Endothelial cell of hepatic sinusoid (primary cell): ENCODE measurements at regions not wholly inside any gene's neighbourhood (a gene's known extent, or its start where the extent isn't known, plus 50 kb on each side); places are given as distances from the start of the nearest gene placed in this dataset.
"Not testable (repeated sequence)": the region's sequence is repeated elsewhere in the genome, so short reads cannot be mapped to it uniquely, and the experiment has no call there.

ENCODE experiments used
- in situ Hi-C: cut with HindIII; loops from 2 replicates; pipeline ENCODE4 v1.10.0; 2017; ENCODE audit warnings: low sequenced_read_pairs

DNA sequence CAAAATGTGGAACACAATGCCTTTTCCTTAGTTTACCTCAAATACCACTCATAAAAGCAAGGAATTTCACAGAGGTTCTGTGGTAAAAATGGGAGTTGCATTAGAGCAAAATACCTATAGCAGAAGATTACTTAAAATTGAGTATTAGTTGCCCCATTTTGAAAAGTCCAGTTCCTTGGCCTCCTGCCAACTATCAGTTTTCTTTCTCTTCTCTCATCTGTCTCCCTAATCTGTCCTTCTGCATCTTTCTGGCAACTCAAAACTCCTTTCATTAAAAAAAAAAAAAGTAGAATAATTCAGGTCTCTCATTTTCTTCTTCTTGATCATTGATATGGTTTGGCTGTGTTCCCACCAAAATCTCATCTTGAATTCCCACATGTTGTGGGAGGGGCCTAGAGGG lies 127.3 kb downstream of the ATP23 start:
- in situ Hi-C loops: no loop called here

DNA sequence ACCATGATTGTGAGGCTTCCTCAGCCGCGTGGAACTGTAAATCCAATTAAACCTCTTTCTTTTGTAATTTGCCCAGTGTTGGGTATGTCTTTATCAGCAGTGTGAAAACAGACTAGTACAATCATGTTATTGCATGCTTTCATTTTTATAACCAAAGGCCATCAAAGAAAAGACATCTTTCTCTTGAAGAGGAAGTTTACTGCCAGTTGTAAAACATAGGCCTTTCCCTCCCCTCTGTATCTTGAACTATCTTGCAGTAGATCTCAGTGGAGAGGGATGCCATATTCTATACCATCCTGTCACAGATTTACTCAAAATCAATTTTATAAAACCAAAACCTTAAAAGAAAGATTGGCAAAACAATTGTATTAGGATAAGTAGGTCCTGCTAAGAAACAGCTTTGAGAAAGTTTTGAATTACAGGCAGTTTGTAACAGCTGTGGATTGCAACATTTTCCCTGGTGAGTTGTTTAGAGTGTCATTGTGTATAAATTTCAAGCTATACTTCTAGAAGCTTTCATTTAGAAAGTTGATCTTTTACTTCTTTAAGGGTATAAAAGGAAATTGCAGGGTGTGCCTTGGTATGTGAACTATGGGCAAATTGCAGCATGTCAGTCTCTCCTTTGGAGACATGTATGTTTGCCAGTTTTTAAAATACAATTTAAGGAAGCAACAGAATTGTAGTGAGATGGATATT lies 128.0 kb downstream of the ATP23 start:
- in situ Hi-C loops: no loop called here

DNA sequence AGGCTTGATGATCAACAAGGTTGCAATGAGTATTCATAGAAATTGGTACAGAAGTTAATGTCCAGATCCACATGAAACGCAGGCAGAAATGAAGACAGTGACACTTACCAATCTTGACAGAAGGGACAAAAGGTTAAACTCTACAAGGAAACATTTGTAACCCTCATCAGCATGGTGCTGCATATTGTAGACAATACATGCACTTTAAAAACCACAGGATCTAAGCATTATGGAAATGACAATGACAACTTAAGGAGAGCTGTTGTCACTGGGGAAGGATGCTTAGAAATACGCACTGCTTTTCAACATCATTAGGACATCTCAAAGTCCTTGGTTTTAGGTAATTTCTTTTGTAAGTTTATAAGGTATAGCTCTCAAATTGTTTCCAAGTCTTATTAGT lies 130.6 kb downstream of the ATP23 start:
- in situ Hi-C loops: no loop called here

DNA sequence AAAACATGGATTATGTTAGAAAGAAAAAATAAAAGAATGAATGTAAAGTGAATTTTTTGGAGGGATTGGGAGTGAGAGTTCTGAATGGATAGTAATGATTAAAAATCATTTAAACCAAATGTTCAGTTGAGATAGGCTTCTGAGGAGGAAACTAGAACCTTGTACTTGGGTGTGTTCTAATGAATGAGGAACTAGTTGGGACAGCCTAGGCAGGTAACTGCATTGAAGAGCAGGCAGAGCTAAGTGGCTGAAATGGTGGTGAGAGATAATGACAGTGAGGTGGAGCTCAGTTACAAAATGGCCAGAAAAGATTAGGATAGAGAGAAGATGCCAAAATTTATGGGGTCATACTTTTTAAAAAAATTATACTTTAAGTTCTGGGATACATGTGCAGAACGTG lies 132.9 kb downstream of the ATP23 start:
- in situ Hi-C loops: no loop called here

DNA sequence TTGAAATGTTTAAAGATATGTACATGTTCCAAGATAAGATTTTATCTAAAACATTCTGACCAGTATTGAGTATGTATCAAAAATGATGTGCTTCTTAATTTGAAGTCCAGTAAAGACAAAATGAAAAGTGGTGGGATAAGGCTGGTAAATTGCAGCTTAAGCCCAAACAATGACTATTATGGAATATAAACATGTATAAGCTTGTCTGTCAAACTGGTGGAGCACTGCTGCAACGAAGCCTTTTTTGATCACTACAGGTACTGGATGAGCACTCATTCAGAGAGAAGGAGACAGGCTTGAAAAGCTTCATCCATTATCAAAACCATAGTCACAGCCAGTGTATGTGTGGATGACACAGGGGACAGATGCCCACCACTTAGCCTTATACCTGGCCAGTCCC lies 138.4 kb downstream of the ATP23 start:
- in situ Hi-C loops: no loop called here

DNA sequence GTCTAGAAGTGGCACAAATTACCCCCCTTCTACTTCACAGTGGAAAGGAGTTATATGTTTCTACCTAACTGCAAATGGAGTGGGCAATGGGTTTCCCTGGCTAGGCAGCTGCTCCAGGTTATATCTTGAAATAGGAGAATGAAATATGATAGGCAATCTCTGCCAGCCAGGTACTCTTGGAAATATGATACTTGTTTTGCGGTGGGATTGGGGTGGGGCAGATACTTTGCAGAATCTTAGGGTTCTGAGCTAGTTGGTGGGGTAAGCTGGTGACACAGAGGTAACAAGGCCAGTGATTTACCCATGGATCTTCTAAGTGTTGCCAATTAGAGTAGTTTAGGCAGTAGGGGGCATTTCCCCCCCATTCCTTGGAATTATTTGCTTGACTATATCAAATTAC lies 140.1 kb downstream of the ATP23 start:
- in situ Hi-C loops: no loop called here

DNA sequence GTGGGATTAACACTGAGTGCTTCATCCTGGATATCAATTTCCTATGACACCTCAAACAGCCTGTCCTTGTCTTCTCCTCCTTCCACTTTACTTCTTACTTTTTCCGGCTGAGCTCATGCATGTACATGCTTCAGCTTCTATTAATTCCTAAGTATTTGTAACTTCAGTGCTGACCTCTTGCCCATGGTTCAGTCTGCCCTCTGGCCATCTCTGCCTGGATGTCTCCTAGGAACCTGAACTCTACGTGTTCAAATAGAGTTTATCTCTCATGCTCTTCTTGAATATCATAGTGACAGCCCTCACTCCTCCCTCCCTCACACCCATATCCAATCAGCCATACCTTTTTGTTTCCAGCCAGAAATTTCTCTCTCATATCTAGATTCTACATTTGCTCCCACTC lies 141.6 kb downstream of the ATP23 start:
- in situ Hi-C loops: no loop called here

DNA sequence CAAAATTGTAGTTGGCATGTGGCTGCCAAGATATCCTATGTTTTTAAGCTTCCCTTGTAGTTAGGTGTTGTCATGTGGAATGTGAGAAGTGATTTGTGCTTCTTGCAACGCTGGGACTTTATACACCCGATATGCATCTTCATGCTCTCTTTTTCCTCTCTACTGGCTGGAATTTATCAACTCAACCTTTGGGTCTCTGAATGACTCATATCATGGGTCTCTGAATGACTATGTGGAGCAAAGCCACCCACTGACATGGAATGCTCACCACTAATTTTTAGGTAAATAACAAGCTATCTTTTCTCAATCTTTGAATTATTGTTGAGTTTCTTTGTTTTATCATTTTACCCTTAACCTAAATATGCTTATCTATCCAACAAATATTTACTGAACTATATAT lies 144.6 kb downstream of the ATP23 start:
- in situ Hi-C loops: no loop called here

DNA sequence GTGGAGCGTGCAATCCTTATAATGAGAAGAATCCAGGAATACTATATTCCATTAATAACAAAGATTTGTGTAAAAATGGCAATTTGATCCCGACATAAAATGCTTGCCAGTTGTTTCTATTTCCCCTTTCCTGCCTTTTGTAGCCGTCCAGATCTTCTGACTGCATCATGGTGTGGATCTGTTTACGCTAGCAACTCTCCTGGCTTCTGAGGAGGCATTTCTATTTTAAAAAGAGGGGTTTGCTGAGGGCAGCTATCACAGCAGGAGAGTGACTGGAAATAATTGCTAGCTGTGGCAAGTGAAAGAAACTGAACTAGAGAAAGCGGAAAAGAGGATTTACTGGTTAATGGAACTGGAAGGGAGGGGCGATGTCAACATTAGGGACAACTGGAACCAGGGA lies 145.6 kb downstream of the ATP23 start:
- in situ Hi-C loops: no loop called here

DNA sequence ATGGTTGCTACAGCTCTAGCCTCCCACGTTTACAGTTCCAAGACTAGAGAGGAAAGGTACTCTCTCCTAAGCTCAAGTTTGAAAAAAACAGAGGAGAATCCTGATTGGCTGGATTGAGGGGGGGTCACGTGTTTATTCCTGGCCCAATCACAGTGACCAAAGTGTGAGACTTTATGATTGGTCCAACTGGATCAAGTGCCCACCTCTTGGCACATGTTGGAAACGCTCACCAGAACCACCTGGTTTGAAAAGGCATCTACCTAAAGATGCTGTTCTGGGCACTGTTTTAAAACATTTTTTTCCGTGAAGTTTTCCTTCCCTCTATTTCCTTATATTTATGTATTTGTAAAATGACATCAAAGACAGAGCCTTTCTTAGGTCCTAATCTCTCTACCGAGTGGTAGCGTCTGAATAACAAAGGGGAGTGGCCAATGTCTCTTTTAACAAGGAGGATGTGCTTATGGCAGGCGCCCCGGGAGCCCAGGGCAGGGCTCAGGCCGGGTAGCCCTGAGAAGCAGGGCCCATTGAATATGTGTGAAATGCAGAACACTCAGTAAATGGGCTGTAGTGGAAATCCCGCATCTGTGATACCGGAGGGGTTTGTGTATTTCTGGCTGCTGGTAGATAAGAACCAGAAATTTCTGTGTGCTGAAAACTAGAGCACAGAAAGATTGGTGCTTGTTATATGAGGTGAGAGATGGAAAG lies 146.2 kb downstream of the ATP23 start:
- in situ Hi-C loops: no loop called here

DNA sequence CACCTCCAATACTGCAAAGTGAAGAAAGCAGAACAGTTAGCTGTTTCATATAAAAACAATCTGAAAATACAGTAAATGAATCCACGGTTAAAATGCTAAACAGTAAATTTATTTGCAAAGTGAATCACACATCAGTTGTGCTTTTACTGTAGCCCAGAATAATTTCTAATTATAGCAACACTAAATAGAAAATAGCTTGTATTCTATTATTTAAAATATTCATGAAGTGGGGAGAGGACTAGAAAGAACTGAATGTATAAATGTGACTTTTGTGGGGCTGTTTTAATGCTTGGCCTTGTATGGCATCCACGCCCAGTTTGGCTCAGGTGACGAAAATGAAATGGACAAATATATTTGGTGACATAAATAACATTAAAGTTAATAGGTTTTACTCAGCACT lies 148.2 kb downstream of the ATP23 start:
- in situ Hi-C loops: no loop called here

DNA sequence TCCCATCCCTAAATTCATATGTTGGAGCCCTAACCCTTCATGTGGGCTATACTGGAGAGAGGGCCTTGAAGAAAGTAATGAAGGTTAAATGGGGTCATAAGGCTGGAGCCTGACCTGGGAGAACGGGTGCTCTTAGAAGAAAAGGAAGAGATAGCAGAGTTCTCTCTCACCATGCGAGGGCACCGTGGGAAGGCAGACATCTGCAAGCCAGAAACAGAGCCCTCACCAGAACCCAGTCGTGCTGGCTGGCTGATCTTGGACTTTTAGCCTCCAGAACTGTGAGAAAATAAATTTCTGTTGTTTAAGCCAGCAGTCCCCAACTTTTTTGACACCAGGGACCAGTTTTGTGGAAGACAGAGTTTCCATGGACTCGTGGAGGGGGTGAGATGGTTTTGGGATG lies 149.3 kb downstream of the ATP23 start:
- in situ Hi-C loops: no loop called here

DNA sequence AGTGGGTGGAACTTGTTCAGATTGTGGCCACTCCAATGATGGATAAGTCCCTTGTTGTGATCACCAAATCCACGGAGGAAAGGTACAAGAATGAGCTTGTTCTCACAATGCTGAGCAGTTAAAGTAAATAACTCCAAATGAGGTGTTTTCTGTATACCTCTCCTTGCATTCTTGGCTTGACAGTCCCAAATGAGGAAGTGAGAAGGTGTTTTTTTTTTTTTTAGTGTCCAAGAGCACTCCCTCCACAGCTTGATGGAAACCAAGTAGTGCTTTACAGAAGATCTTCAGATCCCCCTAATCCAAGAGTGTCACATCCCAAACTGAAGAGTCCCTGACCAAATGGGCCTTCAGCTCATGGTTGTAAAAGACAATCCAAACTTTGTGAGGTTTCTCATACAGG lies 153.6 kb downstream of the ATP23 start:
- in situ Hi-C loops: no loop called here

DNA sequence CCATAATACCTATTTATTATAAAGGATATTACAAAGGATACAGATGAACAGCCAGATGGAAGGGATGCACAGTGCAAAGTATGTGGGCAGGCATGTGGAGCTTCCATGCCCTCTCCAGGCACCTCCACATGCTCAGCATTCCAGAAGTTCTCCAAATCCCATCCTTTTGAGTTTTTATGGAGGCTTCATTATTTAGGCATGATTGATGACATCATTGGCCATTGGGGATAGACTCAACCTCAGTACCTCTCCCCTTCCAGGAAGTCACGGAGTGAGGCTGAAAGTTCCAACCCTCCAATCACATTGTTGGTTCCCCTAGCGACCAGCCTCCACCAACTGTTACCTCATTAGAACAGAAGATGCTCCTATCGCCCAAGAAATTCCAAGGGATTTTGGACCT lies 156.4 kb downstream of the ATP23 start:
- in situ Hi-C loops: no loop called here

DNA sequence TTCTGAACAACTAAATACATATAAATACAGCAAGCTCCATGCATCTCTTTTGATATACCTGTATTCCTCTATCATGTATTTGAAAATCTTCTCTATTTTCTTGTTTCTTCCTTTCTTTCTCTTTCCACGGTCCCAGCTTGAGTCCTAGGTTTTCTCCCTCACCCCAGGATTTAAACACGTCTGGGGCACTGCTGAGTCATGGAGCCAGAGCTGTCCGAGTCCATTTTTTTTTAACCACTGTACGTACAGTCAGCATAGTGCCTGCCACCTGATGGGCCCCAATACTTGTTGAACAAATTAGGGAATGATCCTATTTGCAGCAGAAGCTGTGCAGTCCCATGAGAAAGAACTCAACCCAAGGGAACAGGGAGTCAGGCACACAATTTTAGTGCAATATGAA lies 158.1 kb downstream of the ATP23 start:
- in situ Hi-C loops: no loop called here

DNA sequence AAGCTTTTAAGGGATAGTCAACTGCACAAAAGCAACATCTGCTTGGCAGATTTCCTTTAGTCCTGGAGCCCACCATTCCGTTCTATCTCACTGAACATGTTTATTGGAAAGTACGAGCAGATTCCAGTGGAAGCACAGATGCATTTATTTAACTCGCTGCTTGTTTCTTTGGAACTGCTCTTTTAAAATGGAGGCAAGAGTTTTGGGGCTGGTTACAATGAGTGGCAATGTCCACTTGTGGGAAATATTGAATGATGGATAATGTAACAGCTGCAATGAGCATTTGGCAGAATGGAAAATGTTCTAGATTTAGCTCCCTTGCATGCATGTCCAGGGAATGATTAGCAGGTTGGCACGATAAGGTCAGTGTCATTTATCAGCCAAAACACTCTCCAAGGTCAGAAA lies 163.0 kb downstream of the ATP23 start:
- in situ Hi-C loops: no loop called here

DNA sequence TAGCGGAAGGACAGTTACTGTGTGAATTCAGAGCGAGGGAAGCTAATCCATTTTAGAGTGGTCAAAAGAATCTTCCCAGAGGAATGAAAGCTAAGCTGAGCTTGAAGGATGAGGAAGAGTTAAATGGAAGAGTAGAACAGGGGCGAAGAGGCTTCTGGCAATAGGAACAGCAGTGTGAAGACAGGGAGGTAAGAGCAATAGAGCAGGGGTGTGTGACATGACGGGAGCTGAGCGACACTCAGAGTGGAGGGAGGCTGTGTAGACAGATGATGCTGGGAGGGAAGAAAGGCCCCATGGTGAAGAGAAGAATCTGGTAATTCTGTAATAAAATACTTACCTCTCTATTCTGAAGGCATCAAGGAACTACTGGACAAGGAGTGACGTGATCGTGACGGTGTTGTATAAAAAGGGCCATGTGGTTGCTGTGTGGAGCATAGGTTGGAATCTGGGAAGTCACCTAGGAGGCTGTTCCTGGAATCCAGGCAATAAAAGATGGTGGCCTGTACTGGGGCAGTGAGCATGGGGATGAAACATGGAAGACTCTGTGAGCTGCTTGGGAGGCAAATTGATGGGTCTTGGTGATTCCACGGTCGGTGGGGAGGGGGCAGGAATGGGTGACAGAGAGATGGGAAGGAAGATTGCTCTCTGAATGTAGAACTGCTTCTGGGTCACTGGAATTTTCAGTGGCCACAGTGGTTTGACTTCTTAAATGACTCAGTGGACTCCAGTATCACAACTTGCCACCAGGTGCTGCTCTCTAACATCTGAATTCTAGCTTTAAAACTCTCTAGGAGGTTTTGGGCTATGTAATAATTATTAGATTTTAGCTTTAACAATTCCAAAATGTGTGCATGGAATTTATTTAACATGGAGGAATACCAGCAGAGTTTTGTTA lies 164.1 kb downstream of the ATP23 start:
- in situ Hi-C loops: no loop called here

DNA sequence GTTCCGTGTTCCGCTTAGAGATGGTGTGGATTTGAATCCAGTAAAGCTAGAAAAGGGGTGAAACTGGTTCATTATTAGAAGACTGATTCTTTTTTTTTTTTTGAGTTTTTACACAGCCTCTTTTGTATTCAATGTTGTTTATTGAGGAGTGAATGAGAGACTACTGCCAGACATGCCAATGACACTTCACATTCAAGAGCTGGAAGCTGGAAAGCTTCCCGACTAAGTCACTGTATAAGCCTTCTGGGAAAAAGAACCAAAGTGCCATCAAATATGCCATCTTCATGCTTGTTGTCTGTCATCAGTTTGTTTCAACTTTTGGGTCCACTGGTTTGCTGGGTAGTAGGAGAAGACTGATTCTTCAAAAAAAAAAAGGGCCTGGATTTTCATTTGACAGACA lies 164.8 kb downstream of the ATP23 start:
- in situ Hi-C loops: no loop called here

DNA sequence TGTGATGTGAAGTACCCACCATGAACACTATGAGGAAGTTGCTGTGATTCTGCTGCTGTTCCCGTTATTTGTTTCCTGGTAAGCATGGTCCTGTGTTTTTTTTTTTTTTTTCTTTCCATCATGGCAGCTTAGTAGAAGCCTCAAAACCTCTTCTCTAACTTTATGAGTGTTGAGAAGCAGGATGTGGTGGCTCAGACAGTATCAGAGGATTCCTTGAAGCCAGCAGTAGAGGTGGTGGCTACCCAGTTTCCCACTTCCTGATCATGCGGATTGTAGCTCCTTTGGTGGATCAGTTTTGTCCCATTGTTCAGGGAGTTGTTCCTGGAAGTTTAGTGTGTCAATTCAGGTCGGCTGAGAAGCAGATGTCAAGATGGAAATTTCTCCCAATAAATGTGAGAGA lies 175.8 kb downstream of the ATP23 start:
- in situ Hi-C loops: no loop called here

DNA sequence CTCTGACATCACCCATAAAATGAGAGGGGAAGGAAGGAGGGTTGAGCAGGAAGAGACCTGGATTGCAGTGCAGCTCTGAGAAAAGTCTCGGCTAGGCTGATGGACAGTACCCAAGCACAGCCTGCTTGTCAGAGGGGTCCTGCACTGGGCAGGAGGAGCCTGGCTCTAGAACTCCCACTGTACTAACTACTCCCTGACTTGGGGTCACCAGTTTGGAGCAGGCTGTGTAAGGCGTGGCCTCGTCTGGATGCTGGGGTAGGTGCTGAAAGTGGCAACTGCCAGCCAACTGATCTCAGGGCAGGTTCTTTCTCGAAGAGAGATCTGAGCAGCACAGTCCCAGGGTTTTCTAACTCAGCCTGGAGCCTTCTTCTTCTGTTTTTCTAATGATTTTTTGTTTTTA lies 176.3 kb downstream of the ATP23 start:
- in situ Hi-C loops: no loop called here

DNA sequence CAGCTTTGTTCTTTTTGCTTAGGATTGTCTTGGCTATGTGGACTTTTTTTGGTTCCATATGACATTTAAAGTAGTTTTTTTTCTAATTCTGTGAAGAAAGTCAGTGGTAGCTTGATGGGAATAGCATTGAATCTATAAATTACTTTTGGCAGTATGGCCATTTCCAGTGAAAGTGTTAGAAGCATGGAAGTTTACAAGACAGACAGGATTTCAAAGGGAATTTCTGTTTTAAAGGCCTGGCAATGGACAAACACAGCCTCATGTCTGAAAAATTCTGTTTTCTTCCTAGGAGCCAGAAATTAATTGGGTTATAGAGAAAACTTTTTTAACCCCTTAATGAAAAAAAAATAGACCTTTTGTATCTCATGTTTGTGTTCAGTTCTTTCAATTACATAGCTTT lies 184.4 kb downstream of the ATP23 start:
- in situ Hi-C loops: not testable (repeated sequence)
